ENCODE measurements at regions not wholly inside any gene's neighbourhood (a gene's known extent, or its start where the extent isn't known, plus 50 kb on each side); places are given as distances from the start of the nearest gene placed in this dataset.

GRCh38 chr6:126175251-126175650, 164.7 kb upstream of the CENPW start:
- no peaks in the 10 kb centered on the region for H3K4me1 ChIP-seq (ENCODE audit: control insufficient read depth in 2 of 3, insufficient read depth in 2 of 3, low read depth in 1 of 3, low read length in 3 of 3)
- no peak overlapping the region for H3K27ac ChIP-seq (ENCODE audit: low read depth in 2 of 2, low read length in 2 of 2)
- no peak overlapping the region for H3K4me3 ChIP-seq (ENCODE audit: low read length in 3 of 3)
- no peak for DNase-seq
- no peak overlapping the region for H3K9ac ChIP-seq (ENCODE audit: low read length in 3 of 3)
- TF ChIP-seq, protein P1, sequence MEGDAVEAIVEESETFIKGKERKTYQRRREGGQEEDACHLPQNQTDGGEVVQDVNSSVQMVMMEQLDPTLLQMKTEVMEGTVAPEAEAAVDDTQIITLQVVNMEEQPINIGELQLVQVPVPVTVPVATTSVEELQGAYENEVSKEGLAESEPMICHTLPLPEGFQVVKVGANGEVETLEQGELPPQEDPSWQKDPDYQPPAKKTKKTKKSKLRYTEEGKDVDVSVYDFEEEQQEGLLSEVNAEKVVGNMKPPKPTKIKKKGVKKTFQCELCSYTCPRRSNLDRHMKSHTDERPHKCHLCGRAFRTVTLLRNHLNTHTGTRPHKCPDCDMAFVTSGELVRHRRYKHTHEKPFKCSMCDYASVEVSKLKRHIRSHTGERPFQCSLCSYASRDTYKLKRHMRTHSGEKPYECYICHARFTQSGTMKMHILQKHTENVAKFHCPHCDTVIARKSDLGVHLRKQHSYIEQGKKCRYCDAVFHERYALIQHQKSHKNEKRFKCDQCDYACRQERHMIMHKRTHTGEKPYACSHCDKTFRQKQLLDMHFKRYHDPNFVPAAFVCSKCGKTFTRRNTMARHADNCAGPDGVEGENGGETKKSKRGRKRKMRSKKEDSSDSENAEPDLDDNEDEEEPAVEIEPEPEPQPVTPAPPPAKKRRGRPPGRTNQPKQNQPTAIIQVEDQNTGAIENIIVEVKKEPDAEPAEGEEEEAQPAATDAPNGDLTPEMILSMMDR (IDR thresholded peaks at IDR 0.05; ENCODE audit: borderline replicate concordance, extremely low read depth, insufficient read depth) = no peak
- FAIRE-seq = no peak
- H3K36me3 ChIP-seq (ENCODE audit: control insufficient read depth in 2 of 3, insufficient read depth in 3 of 3, low read length in 3 of 3) = no peaks in the 10 kb centered on the region
- intact Hi-C loops (cut with DNase I) = no loop called here
- H3K9me3 ChIP-seq (ENCODE audit: control insufficient read depth in 2 of 3, insufficient read depth in 1 of 3, low read length in 3 of 3) = no peaks in the 10 kb centered on the region
- no peaks in the 10 kb centered on the region for H3K27me3 ChIP-seq (ENCODE audit: control insufficient read depth, insufficient read depth, low read length)

DNA sequence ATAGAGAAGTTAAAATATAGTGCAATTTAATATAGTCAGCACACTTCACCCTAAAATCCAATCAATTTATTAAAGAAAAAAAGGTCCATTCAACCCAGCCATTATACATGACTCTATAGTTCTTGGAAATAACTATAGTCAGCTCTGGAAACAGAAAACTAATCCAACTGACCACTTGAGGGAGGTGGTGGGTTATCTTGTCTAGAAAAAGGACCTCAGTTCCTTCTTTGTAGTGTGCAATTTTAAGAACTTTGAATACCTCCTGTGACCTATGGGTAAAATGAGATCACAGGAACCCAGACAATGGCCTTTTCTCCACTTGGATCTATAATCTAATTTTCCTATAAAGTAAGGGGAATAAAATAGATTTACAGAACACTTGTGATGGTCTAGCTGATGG, 163.6 kb upstream of the CENPW start:
- H3K4me3 ChIP-seq (ENCODE audit: low read length in 3 of 3) = no peak overlapping the region
- no peak overlapping the region for H3K27ac ChIP-seq (ENCODE audit: low read depth in 2 of 2, low read length in 2 of 2)
- H3K9ac ChIP-seq (ENCODE audit: low read length in 3 of 3) = no peak overlapping the region
- no peaks in the 10 kb centered on the region for H3K9me3 ChIP-seq (ENCODE audit: control insufficient read depth in 2 of 3, insufficient read depth in 1 of 3, low read length in 3 of 3)
- intact Hi-C loops (cut with DNase I) = no loop called here
- FAIRE-seq (no peak), DNase-seq (peak in 2 of 5 donors; percentile 57 to 65)
- TF ChIP-seq, protein P1 (IDR thresholded peaks at IDR 0.05; ENCODE audit: borderline replicate concordance, extremely low read depth, insufficient read depth) = no peak
- H3K4me1 ChIP-seq (ENCODE audit: control insufficient read depth in 2 of 3, insufficient read depth in 2 of 3, low read depth in 1 of 3, low read length in 3 of 3) = no peaks in the 10 kb centered on the region
- H3K36me3 ChIP-seq (ENCODE audit: control insufficient read depth in 2 of 3, insufficient read depth in 3 of 3, low read length in 3 of 3) = no peaks in the 10 kb centered on the region
- H3K27me3 ChIP-seq (ENCODE audit: control insufficient read depth, insufficient read depth, low read length) = no peaks in the 10 kb centered on the region

DNA sequence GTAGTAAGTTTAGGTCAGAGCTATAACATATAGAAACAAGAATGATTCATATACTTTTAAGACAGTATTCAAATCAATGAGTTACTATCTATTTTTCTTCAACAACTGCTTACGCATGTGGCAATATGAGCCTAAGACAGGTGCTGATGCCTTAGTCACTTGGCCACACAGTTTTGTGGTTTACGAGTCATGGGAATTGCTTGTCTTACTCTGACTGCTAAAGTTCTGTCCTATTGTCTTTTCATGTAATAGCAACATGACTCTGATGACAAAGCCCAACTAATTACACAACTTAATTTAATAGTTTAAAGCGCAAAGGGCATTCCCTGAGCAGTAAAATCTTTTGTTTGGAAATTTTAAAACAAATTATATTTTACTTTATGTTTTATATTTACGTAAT, 159.3 kb upstream of the CENPW start:
- no peaks in the 10 kb centered on the region for H3K27me3 ChIP-seq (ENCODE audit: control insufficient read depth, insufficient read depth, low read length)
- FAIRE-seq (no peak), DNase-seq (no peak)
- H3K36me3 ChIP-seq (ENCODE audit: control insufficient read depth in 2 of 3, insufficient read depth in 3 of 3, low read length in 3 of 3) = no peaks in the 10 kb centered on the region
- no peak overlapping the region for H3K27ac ChIP-seq (ENCODE audit: low read depth in 2 of 2, low read length in 2 of 2)
- H3K9me3 ChIP-seq (ENCODE audit: control insufficient read depth in 2 of 3, insufficient read depth in 1 of 3, low read length in 3 of 3) = no peaks in the 10 kb centered on the region
- H3K4me1 ChIP-seq (ENCODE audit: control insufficient read depth in 2 of 3, insufficient read depth in 2 of 3, low read depth in 1 of 3, low read length in 3 of 3) = no peaks in the 10 kb centered on the region
- H3K4me3 ChIP-seq (ENCODE audit: low read length in 3 of 3) = no peak overlapping the region
- TF ChIP-seq, protein P1 (IDR thresholded peaks at IDR 0.05; ENCODE audit: borderline replicate concordance, extremely low read depth, insufficient read depth) = no peak
- H3K9ac ChIP-seq (ENCODE audit: low read length in 3 of 3) = no peak overlapping the region
- intact Hi-C loops (cut with DNase I) = no loop called here

- no peaks in the 10 kb centered on the region for H3K9me3 ChIP-seq (ENCODE audit: control insufficient read depth in 2 of 3, insufficient read depth in 1 of 3, low read length in 3 of 3)
- no peak overlapping the region for H3K9ac ChIP-seq (ENCODE audit: low read length in 3 of 3)
- no peak overlapping the region for H3K4me3 ChIP-seq (ENCODE audit: low read length in 3 of 3)
- no peaks in the 10 kb centered on the region for H3K36me3 ChIP-seq (ENCODE audit: control insufficient read depth in 2 of 3, insufficient read depth in 3 of 3, low read length in 3 of 3)
- intact Hi-C loops (cut with DNase I) = no loop called here
- no peak overlapping the region for H3K27ac ChIP-seq (ENCODE audit: low read depth in 2 of 2, low read length in 2 of 2)
- H3K4me1 ChIP-seq (ENCODE audit: control insufficient read depth in 2 of 3, insufficient read depth in 2 of 3, low read depth in 1 of 3, low read length in 3 of 3) = no peaks in the 10 kb centered on the region
- TF ChIP-seq, protein P1 (IDR thresholded peaks at IDR 0.05; ENCODE audit: borderline replicate concordance, extremely low read depth, insufficient read depth) = no peak
- no peak for FAIRE-seq
- no peaks in the 10 kb centered on the region for H3K27me3 ChIP-seq (ENCODE audit: control insufficient read depth, insufficient read depth, low read length)
- no peak for DNase-seq
Observed at GRCh38 chr6:126181173-126181741, 158.7 kb upstream of the CENPW start.

Measured in kidney (tissue), 13 donors.